Stimulated activated CD8-positive, alpha-beta memory T cell treated with anti-CD3 and anti-CD28 coated beads, Interleukin-7, amount 100 ng/mL, for 48 hours (primary cell): ENCODE measurements at regions not wholly inside any gene's neighbourhood (a gene's known extent, or its start where the extent isn't known, plus 50 kb on each side); places are given as distances from the start of the nearest gene placed in this dataset.

ENCODE experiments used
- DNase-seq, 2 donors: peaks; one replicate each; pipeline ENCODE4 v3.0.0-alpha.2; 2020; ENCODE audit warnings: low read depth in 1 of 2; ENCODE audit errors: extremely low read depth in 1 of 2

- no peak for DNase-seq
Measured at GRCh38 chr5:63375851-63376250, 586.4 kb downstream of the HTR1A start.

GRCh38 chr5:63374085-63374484 lies 588.2 kb downstream of the HTR1A start:
- no peak for DNase-seq

GRCh38 chr5:63351164-63351563 lies 611.1 kb downstream of the HTR1A start:
- no peak for DNase-seq

DNA sequence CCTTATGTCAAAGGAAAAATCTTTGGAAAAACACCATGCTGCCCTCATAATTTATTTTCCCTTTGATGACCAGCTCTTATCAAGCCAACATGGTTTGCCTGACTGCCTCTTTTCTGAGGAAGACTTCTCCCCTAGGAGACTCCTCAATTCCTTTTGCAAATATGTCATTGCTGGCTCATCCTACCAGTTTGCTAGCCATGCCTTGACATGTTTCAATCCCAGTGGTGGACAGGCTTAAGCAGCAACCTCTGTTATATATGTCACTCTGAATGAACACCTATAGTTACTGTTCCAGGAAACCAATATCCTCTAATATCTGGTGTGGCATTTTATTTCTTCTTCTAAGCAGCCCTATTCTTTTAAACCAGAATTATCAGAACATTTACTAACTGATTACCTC lies 615.8 kb downstream of the HTR1A start:
- no peak for DNase-seq

- DNase-seq, result no peak
Measured at GRCh38 chr5:63341442-63341841, 620.8 kb downstream of the HTR1A start.

DNA sequence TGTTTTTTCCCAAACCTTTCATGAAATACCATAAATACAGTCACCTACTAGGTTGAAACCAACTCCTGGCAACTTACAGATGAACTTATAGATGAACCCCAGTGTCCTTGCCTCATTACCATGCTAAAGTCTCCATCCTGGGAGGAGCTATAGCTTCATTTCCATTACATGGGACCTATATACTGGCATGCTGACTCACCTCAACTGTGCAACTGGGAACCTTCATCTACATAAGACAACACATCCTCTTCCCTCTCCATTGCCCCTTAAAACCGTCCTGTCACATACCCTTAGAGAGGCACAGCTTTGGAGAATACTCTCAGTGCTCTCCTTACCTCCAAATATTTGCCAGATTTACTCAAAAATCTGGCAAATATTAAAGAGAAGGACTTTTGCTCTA lies 638.3 kb downstream of the HTR1A start:
- DNase-seq, result no peak

- DNase-seq, result no peak
Measured at GRCh38 chr5:63314551-63314950, 647.7 kb downstream of the HTR1A start.

DNA sequence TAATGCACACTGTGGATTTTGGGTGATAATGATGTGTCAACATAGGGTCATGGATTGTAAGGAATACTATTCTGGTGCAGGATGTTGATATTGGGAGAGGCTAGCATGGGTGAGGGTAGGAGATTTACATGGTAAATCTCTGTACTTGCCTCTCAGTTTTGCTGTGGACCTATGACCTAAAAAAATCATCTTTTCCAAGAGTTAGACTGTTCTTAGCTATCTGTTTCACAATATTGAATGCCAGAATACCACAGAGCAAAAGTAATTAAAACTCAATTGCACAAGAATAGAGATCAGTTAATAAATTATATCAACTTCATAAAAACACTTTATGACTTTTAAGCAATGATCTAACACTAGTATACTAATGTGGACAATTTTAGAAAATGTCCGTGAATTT lies 651.6 kb downstream of the HTR1A start:
- DNase-seq, result no peak

- DNase-seq, result no peak
Measured at GRCh38 chr5:63306909-63307308, 655.3 kb downstream of the HTR1A start.

GRCh38 chr5:63293317-63293716 lies 668.9 kb downstream of the HTR1A start:
- no peak for DNase-seq

DNA sequence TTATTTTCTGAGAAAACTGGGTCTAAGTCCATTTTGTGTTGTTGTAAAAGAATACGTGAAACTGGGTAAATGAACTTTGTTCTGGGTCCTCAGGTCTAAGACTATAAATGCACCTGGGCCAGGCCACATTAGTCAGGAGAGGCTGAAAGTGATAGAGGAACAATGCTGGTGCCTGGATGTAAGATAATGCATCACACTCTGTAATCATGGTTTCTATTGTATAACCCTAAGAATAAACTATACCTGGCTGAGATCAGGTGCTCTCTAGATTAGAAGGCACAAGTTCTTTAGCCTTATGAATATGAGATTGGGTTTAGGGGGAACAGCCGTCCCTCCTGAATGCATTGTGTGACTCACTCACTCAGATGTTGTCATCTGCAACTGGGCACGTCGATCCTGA lies 675.5 kb downstream of the HTR1A start:
- no peak for DNase-seq

DNA sequence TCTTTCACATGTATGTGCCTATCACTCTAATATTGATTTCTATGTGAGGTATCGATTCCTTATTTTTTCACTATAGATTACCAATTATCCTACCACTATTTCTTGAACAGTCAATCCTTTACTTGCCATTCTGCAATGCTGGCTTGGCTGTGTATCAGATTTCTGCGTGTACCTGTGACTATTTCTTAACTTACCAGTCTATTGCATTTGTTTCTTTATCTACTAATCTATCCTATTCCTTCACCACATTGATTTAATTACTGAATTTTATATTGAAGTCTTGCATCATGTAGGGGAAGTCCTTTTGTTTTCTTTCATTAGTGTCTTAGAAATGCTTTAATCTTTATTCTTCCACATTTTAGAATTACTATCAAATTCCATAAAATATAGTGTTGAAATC lies 684.8 kb downstream of the LRRC70 start:
- DNase-seq, result no peak

DNA sequence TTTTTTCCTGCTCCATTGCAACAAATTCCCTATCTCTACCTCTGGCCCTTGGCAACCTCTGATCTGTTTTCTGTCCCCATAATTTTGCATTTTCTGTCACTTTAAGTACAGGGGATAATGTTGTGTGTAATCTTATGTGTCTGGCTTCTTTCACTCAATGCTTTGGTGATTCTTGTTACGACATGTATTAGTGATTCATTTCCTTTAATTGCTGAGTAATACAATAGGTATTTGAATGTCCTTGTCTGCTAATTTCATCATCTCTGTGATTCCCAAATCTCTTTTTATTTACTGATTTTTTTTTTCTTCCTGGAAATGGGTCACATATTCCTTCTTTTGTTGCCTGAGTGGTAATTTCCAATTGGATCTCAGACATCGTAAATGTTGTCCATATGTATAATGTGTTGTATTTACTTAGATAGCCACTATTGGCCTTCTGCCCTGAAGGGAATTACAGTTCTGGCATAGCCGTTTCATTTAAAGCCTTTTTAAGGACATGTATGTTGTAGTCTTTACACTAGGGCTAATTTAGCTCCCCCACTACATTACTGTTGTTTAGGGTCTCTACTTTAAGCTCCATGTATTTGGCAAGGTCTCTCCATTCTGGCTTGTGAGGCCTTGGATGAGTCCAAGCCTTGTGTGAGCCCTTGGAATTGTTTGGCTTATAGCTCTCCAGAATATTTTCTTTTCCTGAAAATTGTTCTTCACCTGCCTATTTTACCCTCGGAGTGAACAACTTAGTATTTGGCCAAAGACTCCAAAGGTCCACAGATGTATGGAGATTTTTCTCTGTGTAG lies 683.8 kb downstream of the LRRC70 start:
- no peak for DNase-seq

DNA sequence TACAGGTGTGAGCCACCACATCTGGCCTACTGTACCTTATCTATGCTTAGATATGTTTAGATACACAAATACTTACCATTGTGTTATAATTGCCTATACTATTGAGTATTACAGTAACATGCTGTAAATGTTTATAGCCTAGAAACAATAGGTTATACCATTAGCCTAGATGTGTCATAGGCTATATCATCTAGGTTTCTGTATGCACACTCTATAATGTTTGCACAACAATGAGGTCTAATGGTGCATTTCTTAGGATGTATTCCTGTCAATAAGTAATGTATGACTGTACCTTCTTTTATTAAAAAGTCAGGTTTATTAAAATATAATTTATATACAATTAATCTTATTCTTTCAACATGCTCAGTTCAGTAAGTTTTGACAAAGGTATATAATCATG lies 683.1 kb downstream of the LRRC70 start:
- no peak for DNase-seq

DNA sequence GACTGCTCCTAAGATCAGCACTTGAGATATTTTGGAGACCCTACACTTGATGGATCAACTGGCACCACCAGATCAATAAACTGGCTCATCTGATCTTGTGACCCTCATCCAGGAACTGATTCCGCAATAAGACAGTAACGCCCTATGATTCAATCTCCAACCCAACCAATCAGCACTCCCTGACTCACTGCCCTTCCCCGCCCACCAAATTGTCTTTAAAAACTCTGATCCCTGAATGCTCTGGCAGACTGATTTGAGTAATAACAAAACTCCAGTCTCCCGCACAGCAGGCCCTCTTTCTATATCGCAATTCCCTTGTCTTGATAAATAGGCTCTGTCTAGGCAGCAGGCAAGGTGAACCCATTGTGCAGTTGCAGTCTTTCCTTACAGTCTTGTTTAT lies 677.0 kb downstream of the LRRC70 start:
- DNase-seq, result no peak

DNA sequence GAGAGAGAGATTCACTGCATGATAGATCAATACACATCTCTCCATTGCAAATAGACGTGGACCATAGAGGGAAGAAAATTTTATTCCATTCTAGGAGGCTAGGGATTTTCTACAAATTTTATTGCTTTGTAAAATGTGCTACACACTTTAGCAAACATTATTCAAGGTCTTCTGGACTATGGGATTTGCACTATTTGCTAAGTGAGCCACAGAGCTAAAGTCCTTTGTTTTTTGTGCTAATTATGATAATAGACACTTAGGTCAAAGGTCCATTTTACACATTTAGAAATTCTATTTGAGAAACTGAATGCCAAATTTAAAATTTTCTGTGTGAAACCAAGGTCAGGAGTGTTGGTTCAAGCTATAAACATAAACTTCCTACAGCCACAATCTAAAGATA lies 672.3 kb downstream of the LRRC70 start:
- DNase-seq, result no peak

DNA sequence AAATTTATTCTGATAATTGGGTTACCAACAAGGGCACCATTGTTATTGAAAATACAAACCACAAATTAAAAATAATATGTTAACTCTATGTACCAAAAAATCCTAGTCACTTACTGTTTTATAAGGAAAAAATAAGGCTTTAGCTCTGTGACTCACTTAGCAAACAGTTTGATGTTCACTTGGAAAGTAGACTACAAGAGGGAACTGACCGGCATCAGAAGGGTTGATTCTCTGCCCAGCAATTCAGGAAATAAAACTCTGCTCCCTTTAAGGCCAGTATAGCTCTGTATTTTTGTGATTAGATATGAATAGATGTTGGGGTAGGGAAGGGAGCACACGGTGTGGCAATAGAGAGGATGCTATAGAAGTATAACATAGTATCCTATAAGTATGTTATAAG lies 671.3 kb downstream of the LRRC70 start:
- no peak for DNase-seq

DNA sequence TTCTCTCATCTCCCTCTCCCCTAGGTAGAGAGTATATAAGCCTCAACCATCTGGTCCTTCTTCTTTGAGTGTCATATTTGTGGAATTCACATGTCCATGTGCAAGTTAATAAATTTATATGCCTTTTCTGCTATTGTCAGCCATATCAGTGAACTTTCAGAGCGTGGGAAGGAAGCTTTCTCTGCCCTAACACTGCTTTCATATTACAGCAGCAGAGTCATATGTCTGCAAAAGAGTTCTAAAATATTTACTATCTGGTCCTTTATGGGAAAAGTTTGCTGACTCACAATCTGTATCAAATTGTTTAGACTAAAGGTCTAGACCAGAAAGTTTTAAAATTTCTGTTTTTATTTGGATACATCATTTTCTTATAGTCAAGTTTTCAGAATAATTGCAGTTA lies 669.0 kb downstream of the LRRC70 start:
- no peak for DNase-seq

GRCh38 chr5:63245271-63245670 lies 666.7 kb downstream of the LRRC70 start:
- DNase-seq, result no peak

DNA sequence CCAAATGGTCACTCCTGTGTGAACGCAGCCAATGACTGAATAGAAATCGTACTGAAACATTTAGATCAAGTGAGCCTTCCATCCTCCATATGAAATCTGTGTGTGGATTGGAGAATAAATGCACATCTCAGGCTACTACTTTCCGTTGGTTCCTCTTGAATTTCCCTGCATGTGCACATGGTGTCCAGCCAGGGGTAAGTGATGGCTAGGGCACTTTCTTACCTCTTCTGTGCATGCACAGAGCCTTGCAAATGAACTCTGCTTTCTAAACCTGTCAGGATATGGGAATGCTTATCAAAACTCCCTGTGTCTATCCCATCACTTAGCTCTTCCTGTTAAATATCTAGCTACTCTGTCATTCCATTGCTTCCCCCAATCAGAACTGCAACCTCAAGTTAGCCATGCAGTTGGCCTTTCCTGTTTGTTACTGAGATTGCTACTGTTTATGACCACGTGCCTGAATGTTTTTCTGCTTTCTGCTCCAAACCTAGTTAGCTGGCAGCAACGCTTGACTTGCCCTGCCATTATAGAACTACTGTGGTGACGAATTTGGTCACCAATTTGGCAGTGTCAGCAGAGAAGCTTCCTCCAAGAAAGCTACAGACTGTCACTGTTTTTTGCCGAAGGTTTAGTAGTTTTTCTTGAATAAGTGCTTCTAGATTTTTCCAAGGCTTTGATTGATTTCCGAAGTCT lies 661.6 kb downstream of the LRRC70 start:
- DNase-seq, result no peak

DNA sequence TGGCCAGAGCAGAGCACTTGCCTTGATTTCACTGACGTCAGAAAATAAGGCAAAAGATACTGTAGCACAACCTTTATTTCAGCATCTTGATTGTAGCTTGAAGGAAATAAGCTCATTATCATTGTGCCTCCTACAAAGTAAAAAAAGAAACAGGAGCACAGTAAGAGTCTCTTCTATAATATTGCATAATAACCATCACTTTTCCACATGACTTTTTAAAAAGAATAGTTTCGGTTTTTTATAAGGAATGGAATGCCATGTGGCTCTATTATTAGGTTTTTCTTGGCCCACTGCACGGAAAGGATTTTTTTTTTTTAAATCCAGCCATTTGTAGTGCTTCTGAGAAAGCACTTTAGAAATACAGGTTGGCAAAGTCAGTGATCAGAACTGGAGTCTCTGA lies 655.3 kb downstream of the LRRC70 start:
- DNase-seq, result no peak

DNA sequence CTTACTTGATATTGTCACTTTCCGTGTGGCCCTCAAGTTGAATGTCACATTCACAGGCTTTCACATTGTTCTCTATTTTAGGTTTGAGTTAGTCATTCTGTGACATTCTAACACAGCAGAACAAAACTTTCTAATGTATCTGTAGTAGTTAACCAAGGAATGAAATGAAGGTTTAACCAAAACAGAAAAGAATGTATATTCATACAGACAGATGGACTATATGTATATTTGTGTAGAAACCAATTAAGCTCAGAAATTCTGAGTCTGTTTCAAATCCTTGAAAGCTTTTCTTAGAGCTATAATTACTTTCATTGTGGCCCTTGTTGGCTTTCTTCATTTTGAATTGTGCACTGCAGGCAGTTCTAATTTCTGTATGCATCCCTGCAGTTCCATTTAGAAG lies 654.7 kb downstream of the LRRC70 start:
- no peak for DNase-seq

GRCh38 chr5:63230754-63231153 lies 652.1 kb downstream of the LRRC70 start:
- DNase-seq, result no peak
